IMR-90 (cell line): ENCODE measurements at regions not wholly inside any gene's neighbourhood (a gene's known extent, or its start where the extent isn't known, plus 50 kb on each side); places are given as distances from the start of the nearest gene placed in this dataset.

Experiments
- MAFK ChIP-seq: IDR thresholded peaks from 2 replicates; pipeline ENCODE4 v1.6.1; 2012; ENCODE audit warnings: low read depth, low read length, improper control_type of control experiment
- MXI1 ChIP-seq: IDR thresholded peaks from 2 replicates; pipeline ENCODE4 v1.6.1; 2012; ENCODE audit warnings: low read depth, mild to moderate bottlenecking, low read length, moderate library complexity, borderline replicate concordance
- POLR2A ChIP-seq: IDR thresholded peaks from 2 replicates; pipeline ENCODE4 v1.6.1; 2012; ENCODE audit warnings: mild to moderate bottlenecking, low read depth, low read length
- TF ChIP-seq, protein P1 (sequence below): fragments of 150-350 bp; IDR thresholded peaks from 2 replicates; pipeline ENCODE4 v1.6.1; 2016; ENCODE audit warnings: low read depth, mild to moderate bottlenecking, low read length, moderate library complexity, borderline replicate concordance
- TF ChIP-seq, protein P2 (sequence below): conservative IDR thresholded peaks from 2 replicates; pipeline ENCODE4 v1.5.1; 2012; ENCODE audit warnings: mild to moderate bottlenecking, low read depth, low read length, improper control_type of control experiment

DNA sequence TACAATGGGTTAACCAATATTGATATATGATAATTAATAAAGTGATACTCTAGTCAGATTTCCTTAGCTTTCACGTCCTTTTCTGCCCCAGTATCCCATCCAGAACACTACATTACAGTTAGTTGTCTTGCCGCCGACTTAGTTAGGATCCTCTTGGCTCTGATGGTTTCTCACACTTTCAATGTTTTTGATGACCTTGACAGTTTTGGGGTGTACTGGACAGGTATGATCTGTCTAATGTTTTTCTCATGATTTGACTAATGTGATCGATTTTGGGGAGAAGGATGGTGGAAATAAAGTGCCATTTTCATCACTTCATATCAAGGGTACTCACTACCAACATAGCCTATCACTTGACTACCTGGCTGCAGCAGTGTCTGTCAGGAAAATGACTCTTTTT lies 245.0 kb upstream of the TMC3 start:
- TF ChIP-seq, protein P1, sequence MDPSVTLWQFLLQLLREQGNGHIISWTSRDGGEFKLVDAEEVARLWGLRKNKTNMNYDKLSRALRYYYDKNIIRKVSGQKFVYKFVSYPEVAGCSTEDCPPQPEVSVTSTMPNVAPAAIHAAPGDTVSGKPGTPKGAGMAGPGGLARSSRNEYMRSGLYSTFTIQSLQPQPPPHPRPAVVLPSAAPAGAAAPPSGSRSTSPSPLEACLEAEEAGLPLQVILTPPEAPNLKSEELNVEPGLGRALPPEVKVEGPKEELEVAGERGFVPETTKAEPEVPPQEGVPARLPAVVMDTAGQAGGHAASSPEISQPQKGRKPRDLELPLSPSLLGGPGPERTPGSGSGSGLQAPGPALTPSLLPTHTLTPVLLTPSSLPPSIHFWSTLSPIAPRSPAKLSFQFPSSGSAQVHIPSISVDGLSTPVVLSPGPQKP: no peak
- TF ChIP-seq MXI1: no peak
- TF ChIP-seq, protein P2, sequence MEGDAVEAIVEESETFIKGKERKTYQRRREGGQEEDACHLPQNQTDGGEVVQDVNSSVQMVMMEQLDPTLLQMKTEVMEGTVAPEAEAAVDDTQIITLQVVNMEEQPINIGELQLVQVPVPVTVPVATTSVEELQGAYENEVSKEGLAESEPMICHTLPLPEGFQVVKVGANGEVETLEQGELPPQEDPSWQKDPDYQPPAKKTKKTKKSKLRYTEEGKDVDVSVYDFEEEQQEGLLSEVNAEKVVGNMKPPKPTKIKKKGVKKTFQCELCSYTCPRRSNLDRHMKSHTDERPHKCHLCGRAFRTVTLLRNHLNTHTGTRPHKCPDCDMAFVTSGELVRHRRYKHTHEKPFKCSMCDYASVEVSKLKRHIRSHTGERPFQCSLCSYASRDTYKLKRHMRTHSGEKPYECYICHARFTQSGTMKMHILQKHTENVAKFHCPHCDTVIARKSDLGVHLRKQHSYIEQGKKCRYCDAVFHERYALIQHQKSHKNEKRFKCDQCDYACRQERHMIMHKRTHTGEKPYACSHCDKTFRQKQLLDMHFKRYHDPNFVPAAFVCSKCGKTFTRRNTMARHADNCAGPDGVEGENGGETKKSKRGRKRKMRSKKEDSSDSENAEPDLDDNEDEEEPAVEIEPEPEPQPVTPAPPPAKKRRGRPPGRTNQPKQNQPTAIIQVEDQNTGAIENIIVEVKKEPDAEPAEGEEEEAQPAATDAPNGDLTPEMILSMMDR: no peak
- peak; percentile 67 for TF ChIP-seq MAFK
- no peak for TF ChIP-seq POLR2A
